AG09309 (cell line): ENCODE measurements at regions not wholly inside any gene's neighbourhood (a gene's known extent, or its start where the extent isn't known, plus 50 kb on each side); places are given as distances from the start of the nearest gene placed in this dataset.

Source experiments
- DNase-seq: peaks from one replicate; pipeline ENCODE4 v3.0.0-alpha.2; 2010; ENCODE audit warnings: low read depth
- H3K4me3 ChIP-seq: 2 replicates; pipeline ENCODE4 v1.5.1; 2011; ENCODE audit warnings: mild to moderate bottlenecking, low read depth, low read length, moderate library complexity; ENCODE audit not compliant: control insufficient read depth
- TF ChIP-seq, protein P1 (sequence below): IDR thresholded peaks from 2 replicates; pipeline ENCODE4 v1.5.1; 2011; ENCODE audit warnings: mild to moderate bottlenecking, low read depth, low read length, inconsistent platforms; ENCODE audit not compliant: insufficient read depth, control insufficient read depth; ENCODE audit errors: missing control alignments

DNA sequence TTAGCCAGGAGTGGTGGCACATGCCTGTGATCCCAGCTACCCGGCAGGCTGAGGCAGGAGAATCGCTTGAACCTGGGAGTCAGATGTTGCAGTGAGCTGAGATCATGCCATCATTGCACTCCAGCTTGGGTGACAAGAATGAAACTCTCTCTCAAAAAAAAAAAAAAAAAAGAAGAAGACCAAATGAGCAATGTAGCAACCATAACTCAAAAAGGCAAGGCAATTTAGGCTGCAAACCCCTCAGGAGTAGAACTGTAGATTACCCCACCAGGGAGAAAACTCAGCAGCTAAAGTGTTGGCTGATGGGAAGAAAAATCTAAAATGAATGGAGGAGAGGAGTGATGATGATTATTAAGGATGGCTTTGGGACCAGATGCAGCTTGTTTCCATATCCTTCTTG is 256.7 kb upstream of the UBASH3B start:
- no peak overlapping the region for H3K4me3 ChIP-seq
- TF ChIP-seq, protein P1, sequence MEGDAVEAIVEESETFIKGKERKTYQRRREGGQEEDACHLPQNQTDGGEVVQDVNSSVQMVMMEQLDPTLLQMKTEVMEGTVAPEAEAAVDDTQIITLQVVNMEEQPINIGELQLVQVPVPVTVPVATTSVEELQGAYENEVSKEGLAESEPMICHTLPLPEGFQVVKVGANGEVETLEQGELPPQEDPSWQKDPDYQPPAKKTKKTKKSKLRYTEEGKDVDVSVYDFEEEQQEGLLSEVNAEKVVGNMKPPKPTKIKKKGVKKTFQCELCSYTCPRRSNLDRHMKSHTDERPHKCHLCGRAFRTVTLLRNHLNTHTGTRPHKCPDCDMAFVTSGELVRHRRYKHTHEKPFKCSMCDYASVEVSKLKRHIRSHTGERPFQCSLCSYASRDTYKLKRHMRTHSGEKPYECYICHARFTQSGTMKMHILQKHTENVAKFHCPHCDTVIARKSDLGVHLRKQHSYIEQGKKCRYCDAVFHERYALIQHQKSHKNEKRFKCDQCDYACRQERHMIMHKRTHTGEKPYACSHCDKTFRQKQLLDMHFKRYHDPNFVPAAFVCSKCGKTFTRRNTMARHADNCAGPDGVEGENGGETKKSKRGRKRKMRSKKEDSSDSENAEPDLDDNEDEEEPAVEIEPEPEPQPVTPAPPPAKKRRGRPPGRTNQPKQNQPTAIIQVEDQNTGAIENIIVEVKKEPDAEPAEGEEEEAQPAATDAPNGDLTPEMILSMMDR: no peak

DNA sequence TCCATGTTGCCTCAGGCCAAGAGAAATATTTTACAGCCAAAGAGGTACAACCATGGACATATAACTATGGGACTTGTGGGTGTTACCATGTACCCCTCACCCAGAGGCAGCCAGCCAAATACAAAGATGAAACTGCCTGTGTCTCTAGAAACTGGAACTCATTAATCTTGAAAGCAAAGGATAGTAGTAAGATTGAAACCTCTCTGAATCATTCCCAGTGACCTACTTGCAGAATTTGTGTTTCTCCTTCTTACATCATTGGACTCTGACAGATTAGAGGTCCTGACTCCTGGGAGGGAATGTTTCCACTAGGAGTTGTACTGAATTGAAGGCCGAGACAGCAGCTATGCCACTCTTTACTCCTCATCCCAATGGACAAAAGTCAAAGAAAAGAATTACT is 257.4 kb upstream of the UBASH3B start:
- TF ChIP-seq, protein P1: no peak
- no peak overlapping the region for H3K4me3 ChIP-seq
- peak; percentile 47 for DNase-seq

More for the DNA sequence above, 256.7 kb upstream of the UBASH3B start:
- DNase-seq: no peak

DNA sequence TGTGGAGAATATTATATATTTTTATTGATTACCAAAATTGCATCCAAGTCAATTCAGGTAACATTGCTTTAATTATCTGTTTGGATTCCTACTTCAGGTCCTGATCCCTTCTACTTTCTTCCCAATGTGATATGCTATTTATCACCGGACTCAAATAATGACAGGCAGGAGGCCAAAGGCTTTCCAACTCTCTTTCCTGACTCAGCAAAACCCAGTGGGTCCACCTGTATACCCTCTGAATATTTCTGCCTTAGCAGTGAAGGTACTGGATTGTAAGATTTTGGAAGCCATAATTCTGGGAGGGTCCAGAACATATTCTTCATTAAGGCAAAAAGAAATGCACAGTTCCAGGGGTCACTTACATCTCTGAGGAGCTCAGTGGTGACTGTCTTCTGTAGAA is 260.2 kb upstream of the UBASH3B start:
- TF ChIP-seq, protein P1: no peak
- no peak for DNase-seq
- H3K4me3 ChIP-seq: no peak overlapping the region

DNA sequence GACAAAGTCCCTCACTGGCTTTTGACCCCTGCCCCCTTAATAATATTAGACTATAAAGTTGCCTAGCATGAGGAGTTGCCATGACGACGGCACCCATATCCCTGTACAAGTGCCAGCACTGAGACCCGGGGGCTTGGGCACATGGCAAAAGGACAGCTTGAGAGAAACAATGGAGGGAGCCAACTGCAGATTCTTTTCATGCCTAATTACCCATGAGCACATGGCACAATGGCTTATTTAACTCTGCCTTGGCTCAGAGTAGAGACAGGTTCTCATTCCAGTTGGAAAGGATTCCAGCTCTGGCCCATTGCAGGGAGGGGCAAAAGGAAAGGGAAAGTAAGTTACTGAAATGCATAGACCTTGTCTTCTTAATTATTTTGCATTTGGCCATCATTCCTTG is 261.2 kb upstream of the UBASH3B start:
- TF ChIP-seq, protein P1: no peak
- no peak for DNase-seq
- H3K4me3 ChIP-seq: no peak overlapping the region

DNA sequence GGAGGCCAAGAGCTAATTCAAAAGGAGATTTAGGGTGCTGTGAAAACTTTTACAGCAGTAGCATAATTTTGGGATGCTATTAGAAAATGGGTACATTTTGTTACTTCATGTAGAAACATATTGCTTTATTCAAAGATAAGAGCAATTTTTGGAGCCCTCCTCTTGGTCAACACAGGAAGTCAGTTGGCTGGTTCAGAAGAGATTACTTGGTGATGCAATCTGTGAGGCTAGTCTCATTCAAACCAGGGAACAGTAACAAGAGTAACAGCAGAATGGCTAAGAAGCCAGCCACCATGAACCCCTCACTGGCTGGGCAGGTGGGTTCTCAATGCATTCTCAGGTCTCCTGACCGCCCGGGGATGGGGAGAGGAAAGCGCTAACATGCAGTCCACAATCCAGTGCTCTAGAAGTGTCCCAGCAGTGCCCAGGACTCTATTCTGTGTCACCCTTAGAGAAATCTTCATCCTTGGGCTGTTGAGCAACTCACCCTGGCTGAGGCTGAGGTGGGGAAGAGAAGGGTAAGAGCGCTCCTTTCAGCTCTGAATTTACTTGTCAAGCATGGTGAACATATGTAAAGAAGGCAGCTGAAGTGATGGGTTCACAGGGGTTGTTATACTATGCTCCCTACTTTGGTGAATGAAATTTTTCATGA is 262.2 kb upstream of the UBASH3B start:
- TF ChIP-seq, protein P1: no peak
- no peak overlapping the region for H3K4me3 ChIP-seq
- peak; percentile 10 for DNase-seq

DNA sequence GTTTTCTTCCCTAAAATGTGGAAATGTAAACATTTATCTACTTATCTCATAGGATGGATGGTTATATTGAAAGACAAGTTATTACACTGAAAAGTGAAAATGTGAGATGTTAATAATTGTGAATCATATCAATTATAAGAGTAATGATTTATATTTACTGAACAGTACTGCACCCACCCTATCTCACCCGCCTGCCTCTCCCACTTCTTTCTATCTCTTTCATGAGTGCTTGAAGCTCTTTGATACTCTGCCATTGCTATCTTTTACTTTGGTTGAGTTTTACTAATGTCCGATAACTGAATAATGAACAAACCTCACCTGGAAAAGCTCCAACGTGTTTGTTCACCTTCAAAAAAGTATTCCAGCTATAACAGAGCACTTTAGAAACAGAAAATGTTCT is 263.0 kb upstream of the UBASH3B start:
- no peak overlapping the region for H3K4me3 ChIP-seq
- TF ChIP-seq, protein P1: no peak
- no peak for DNase-seq
